Breast epithelium (tissue), 4 donors: ENCODE measurements at regions not wholly inside any gene's neighbourhood (a gene's known extent, or its start where the extent isn't known, plus 50 kb on each side); places are given as distances from the start of the nearest gene placed in this dataset.

ENCODE experiments used
- DNase-seq, 2 donors: peaks; one replicate each; pipeline ENCODE4 v3.0.0-alpha.2; 2019; ENCODE audit warnings: low spot score in 2 of 2
- H3K27ac ChIP-seq, 2 donors: fragments of 200-600 bp; sonication (generic) in 1 of 2; one replicate each; pipeline ENCODE4 v1.5.1; 2016 to 2019; ENCODE audit warnings: mild to moderate bottlenecking in 1 of 2
- H3K27me3 ChIP-seq, 2 donors: fragments of 200-600 bp; sonication (generic) in 1 of 2; one replicate each; pipeline versions ENCODE4 v1.5.1 to v1.6.0; 2017 to 2019; ENCODE audit warnings: control low read depth in 1 of 2, mild to moderate bottlenecking in 1 of 2
- H3K36me3 ChIP-seq: fragments of 200-600 bp; one replicate; pipeline ENCODE4 v1.5.1; 2019
- H3K4me1 ChIP-seq, 2 donors: fragments of 200-600 bp; sonication (generic); one replicate each; pipeline ENCODE4 v1.5.1; 2016 to 2019; ENCODE audit warnings: control low read depth in 1 of 2
- H3K4me3 ChIP-seq, 3 donors: fragments of 200-600 bp; sonication (generic); 1 replicate in 2 of 3; 2 replicates in 1 of 3; pipeline ENCODE4 v1.5.1; 2016 to 2019; ENCODE audit warnings: mild to moderate bottlenecking in 3 of 3, moderate library complexity in 2 of 3
- H3K9me3 ChIP-seq, 2 donors: fragments of 200-600 bp; sonication (generic) in 1 of 2; one replicate each; pipeline ENCODE4 v1.5.1; 2016 to 2019; ENCODE audit warnings: control low read depth in 1 of 2
- POLR2A ChIP-seq: fragments of 450-650 bp; IDR thresholded peaks from one replicate; pipeline ENCODE4 v1.6.1; 2016; ENCODE audit warnings: antibody characterized with exemption, mild to moderate bottlenecking, moderate library complexity
- POLR2AphosphoS5 ChIP-seq, 3 donors: sonication (generic); formaldehyde crosslinking; IDR thresholded peaks; one replicate each; pipeline ENCODE4 v1.6.1; 2017; ENCODE audit warnings: antibody characterized with exemption in 3 of 3
- intact Hi-C: fragments of 100-400 bp; cut with DNase I; formaldehyde crosslinking; loops from one replicate; pipeline ENCODE4 v1.15.1; 2023; ENCODE audit warnings: low total_unique reads
- TF ChIP-seq, protein P1 (sequence below), 3 donors: fragments of 450-650 bp; IDR thresholded peaks; one replicate each; pipeline ENCODE4 v1.5.1; 2016 to 2017; ENCODE audit warnings: antibody characterized with exemption in 3 of 3, mild to moderate bottlenecking in 3 of 3, moderate library complexity in 3 of 3

- H3K27ac ChIP-seq, result peak overlapping the region; percentile 35 to 63
- no peaks in the 10 kb centered on the region for H3K36me3 ChIP-seq
- H3K4me1 ChIP-seq, result no peaks in the 10 kb centered on the region
- peak overlapping the region in 1 of 3 donors; percentile 15 for H3K4me3 ChIP-seq
- H3K27me3 ChIP-seq, result no peaks in the 10 kb centered on the region
- no peak for TF ChIP-seq POLR2AphosphoS5 (IDR thresholded peaks at IDR 0.05)
- TF ChIP-seq, protein P1, sequence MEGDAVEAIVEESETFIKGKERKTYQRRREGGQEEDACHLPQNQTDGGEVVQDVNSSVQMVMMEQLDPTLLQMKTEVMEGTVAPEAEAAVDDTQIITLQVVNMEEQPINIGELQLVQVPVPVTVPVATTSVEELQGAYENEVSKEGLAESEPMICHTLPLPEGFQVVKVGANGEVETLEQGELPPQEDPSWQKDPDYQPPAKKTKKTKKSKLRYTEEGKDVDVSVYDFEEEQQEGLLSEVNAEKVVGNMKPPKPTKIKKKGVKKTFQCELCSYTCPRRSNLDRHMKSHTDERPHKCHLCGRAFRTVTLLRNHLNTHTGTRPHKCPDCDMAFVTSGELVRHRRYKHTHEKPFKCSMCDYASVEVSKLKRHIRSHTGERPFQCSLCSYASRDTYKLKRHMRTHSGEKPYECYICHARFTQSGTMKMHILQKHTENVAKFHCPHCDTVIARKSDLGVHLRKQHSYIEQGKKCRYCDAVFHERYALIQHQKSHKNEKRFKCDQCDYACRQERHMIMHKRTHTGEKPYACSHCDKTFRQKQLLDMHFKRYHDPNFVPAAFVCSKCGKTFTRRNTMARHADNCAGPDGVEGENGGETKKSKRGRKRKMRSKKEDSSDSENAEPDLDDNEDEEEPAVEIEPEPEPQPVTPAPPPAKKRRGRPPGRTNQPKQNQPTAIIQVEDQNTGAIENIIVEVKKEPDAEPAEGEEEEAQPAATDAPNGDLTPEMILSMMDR (IDR thresholded peaks at IDR 0.05), result no peak
- intact Hi-C loops, result loop anchor here (5.0 kb wide), 1 partner anchor 314 kb away; no protein-coding TSS in a partner anchor
- no peaks in the 10 kb centered on the region for H3K9me3 ChIP-seq
- DNase-seq, result no peak
Observed at GRCh38 chr5:25851301-25851700, 1187.1 kb downstream of the CDH9 start.

DNA sequence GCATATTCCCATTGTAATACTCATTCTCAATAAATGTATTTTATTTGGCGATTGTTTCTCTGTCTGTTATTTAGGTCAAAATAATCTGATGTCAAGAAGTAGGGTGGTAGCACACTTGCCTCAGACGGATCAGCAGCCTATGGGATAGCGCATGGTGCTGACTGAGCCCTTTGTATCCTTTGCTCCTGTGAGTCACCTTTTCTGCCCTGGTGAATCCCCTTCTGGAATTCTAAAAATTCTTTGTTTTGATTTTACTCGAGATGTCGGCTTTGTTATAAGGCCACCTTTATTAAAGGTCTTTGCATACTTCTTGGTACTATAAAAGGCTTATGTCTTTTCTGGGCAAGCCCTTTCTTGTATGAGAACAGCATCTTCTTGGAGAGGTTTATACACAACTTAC lies 1187.8 kb downstream of the CDH9 start:
- no peaks in the 10 kb centered on the region for H3K4me1 ChIP-seq
- no peaks in the 10 kb centered on the region for H3K36me3 ChIP-seq
- H3K27me3 ChIP-seq, result no peaks in the 10 kb centered on the region
- DNase-seq, result no peak
- H3K4me3 ChIP-seq, result peak overlapping the region in 1 of 3 donors; percentile 15
- peak overlapping the region in 1 of 2 donors; percentile 12 for H3K27ac ChIP-seq
- intact Hi-C loops, result loop anchor here (5.0 kb wide), 1 partner anchor 313 kb away; no protein-coding TSS in a partner anchor
- TF ChIP-seq, protein P1 (IDR thresholded peaks at IDR 0.05), result no peak
- TF ChIP-seq POLR2A (no peak), POLR2AphosphoS5 (IDR thresholded peaks at IDR 0.05) (no peak)
- peaks cover 0 to 6% of the 10 kb centered on the region in 2 donors for H3K9me3 ChIP-seq

GRCh38 chr5:25849270-25849669 lies 1189.1 kb downstream of the CDH9 start:
- no peak for DNase-seq
- peak overlapping the region in 1 of 2 donors; percentile 8 for H3K27ac ChIP-seq
- peaks cover 4 to 17% of the 10 kb centered on the region in 2 donors for H3K9me3 ChIP-seq
- H3K36me3 ChIP-seq, result no peaks in the 10 kb centered on the region
- TF ChIP-seq POLR2AphosphoS5 (IDR thresholded peaks at IDR 0.05) (no peak), POLR2A (no peak)
- TF ChIP-seq, protein P1 (IDR thresholded peaks at IDR 0.05), result no peak
- H3K27me3 ChIP-seq, result no peaks in the 10 kb centered on the region
- intact Hi-C loops, result no loop called here
- no peaks in the 10 kb centered on the region for H3K4me1 ChIP-seq
- H3K4me3 ChIP-seq, result no peak overlapping the region

GRCh38 chr5:25823330-25823873 lies 1178.6 kb upstream of the CDH10 start:
- no peaks in the 10 kb centered on the region for H3K27me3 ChIP-seq
- no peak overlapping the region for H3K27ac ChIP-seq
- peaks cover 0 to 11% of the 10 kb centered on the region in 2 donors for H3K9me3 ChIP-seq
- no peaks in the 10 kb centered on the region for H3K4me1 ChIP-seq
- TF ChIP-seq POLR2AphosphoS5 (IDR thresholded peaks at IDR 0.05) (no peak), POLR2A (no peak)
- TF ChIP-seq, protein P1 (IDR thresholded peaks at IDR 0.05), result no peak
- no peak for DNase-seq
- no peaks in the 10 kb centered on the region for H3K36me3 ChIP-seq
- intact Hi-C loops, result no loop called here
- H3K4me3 ChIP-seq, result no peak overlapping the region
